GM12878 (cell line): ENCODE measurements at regions not wholly inside any gene's neighbourhood (a gene's known extent, or its start where the extent isn't known, plus 50 kb on each side); places are given as distances from the start of the nearest gene placed in this dataset.

ENCODE experiments used
- ATAC-seq: fragments of 200-7000 bp; cut with Tn5 transposase; 3 replicates; pipeline ENCODE4 v1.9.1; 2020; ENCODE audit warnings: mild to moderate bottlenecking, moderate library complexity
- BruUV-seq: library from RNA; stranded (reverse); fragments of 400-500 nt; replicated peaks from 2 replicates; lab custom pipeline; 2021; lab: Mats Ljungman, UMichigan
- CTCF ChIA-PET: fragments of 300-600 bp; sonication (Branson Sonifier 250); formaldehyde crosslinking; extraction: SDS; loops from one replicate; lab custom pipeline; 2021; ENCODE audit warnings: inconsistent platforms; lab: Yijun Ruan, JAX
- POLR2A ChIA-PET: fragments of 350-600 bp; formaldehyde crosslinking; extraction: SDS; loops from one replicate; lab custom pipeline; 2021; ENCODE audit warnings: inconsistent platforms; lab: Charles Lee
- RAD21 ChIA-PET: fragments of 300-600 bp; sonication (Branson Sonifier 250); formaldehyde crosslinking; loops from one replicate; lab custom pipeline; 2023; ENCODE audit warnings: antibody characterized with exemption; ENCODE audit not compliant: unreplicated experiment; lab: Charles Lee
- SMC1A ChIA-PET: fragments of 300-600 bp; sonication (Branson Sonifier 250); formaldehyde crosslinking; loops from one replicate; lab custom pipeline; 2023; ENCODE audit not compliant: unreplicated experiment, uncharacterized antibody; lab: Charles Lee
- DNase-seq: peaks from one replicate; pipeline ENCODE4 v3.0.0-alpha.2; 2011; ENCODE audit warnings: low read depth, low spot score
- FAIRE-seq: peaks from 3 replicates; lab custom pipeline; 2011; peaks lifted over from hg19 to GRCh38; lab: Jason Lieb, UNC
- H2AFZ ChIP-seq: 2 replicates; pipeline ENCODE4 v1.6.0; 2011; ENCODE audit warnings: low read depth, low read length, control low read depth; ENCODE audit not compliant: control insufficient read depth
- H3K27ac ChIP-seq: 2 replicates; pipeline ENCODE4 v1.5.1; 2011; ENCODE audit warnings: control low read depth; ENCODE audit not compliant: control insufficient read depth, insufficient read depth
- H3K27me3 ChIP-seq, 2 experiments: replicated peaks in 1 of 2; 2 replicates each; pipeline versions ENCODE4 v1.6.0 to v1.6.1; 2011; ENCODE audit warnings: low read length in 1 of 2; ENCODE audit not compliant: control insufficient read depth in 2 of 2, insufficient read depth in 2 of 2
- H3K36me3 ChIP-seq, 2 experiments: 2 replicates each; pipeline ENCODE4 v1.5.1; 2011; ENCODE audit warnings: low read length in 1 of 2; ENCODE audit not compliant: control insufficient read depth in 2 of 2, insufficient read depth in 2 of 2
- H3K4me1 ChIP-seq: 2 replicates; pipeline ENCODE4 v1.6.1; 2011; ENCODE audit warnings: mild to moderate bottlenecking, low read length, moderate library complexity, mixed read lengths; ENCODE audit not compliant: control insufficient read depth, insufficient read depth
- H3K4me2 ChIP-seq: 2 replicates; pipeline ENCODE4 v1.6.0; 2011; ENCODE audit warnings: control low read depth; ENCODE audit not compliant: control insufficient read depth, insufficient read depth
- H3K4me3 ChIP-seq: fragments of 200-600 bp; sonication (generic); 2 replicates; pipeline ENCODE4 v1.5.1; 2016
- H3K79me2 ChIP-seq: 2 replicates; pipeline ENCODE4 v1.6.0; 2011; ENCODE audit warnings: low read length; ENCODE audit not compliant: control insufficient read depth, insufficient read depth
- H3K9ac ChIP-seq: 2 replicates; pipeline ENCODE4 v1.8.0; 2011; ENCODE audit warnings: low read length, control low read depth, mixed read lengths; ENCODE audit not compliant: control insufficient read depth, insufficient read depth
- H3K9me3 ChIP-seq: replicated peaks from 3 replicates; pipeline ENCODE4 v1.5.1; 2011; ENCODE audit warnings: mild to moderate bottlenecking, low read length; ENCODE audit not compliant: control insufficient read depth, insufficient read depth
- H4K20me1 ChIP-seq: 2 replicates; pipeline ENCODE4 v1.6.0; 2011; ENCODE audit not compliant: control insufficient read depth, insufficient read depth
- ASH2L ChIP-seq: fragments of 300-600, 200-600 bp; sonication (generic); IDR thresholded peaks from 2 replicates; pipeline ENCODE4 v1.6.1; 2017; ENCODE audit warnings: low read depth, mild to moderate bottlenecking, borderline replicate concordance
- CBX3 ChIP-seq: fragments of 200-600 bp; sonication (generic); IDR thresholded peaks from 2 replicates; pipeline ENCODE4 v1.6.1; 2016; ENCODE audit warnings: low read depth, borderline replicate concordance
- CBX5 ChIP-seq: sonication (generic); IDR thresholded peaks from 2 replicates; pipeline ENCODE4 v1.6.1; 2016; ENCODE audit warnings: low read depth, moderate library complexity, mild to moderate bottlenecking, inconsistent platforms
- CEBPB ChIP-seq, 2 experiments: fragments of 150-350 bp in 1 of 2; IDR thresholded peaks; 2 replicates each; pipeline ENCODE4 v1.6.1; 2012 to 2014; ENCODE audit warnings: low read depth in 2 of 2, low read length in 2 of 2, borderline replicate concordance in 1 of 2, inconsistent platforms in 1 of 2
- CREB1 ChIP-seq: IDR thresholded peaks from 2 replicates; pipeline ENCODE4 v1.6.1; 2012; ENCODE audit warnings: low read depth, mild to moderate bottlenecking, inconsistent platforms
- ESRRA ChIP-seq: IDR thresholded peaks from 2 replicates; pipeline ENCODE4 v1.6.1; 2012; ENCODE audit warnings: mild to moderate bottlenecking, low read length, improper control_type of control experiment
- FOXM1 ChIP-seq: IDR thresholded peaks from 2 replicates; pipeline ENCODE4 v1.6.1; 2012; ENCODE audit warnings: low read depth, mild to moderate bottlenecking, inconsistent platforms, low read length, moderate library complexity
- GABPA ChIP-seq: IDR thresholded peaks from 2 replicates; pipeline ENCODE4 v1.6.1; 2014; ENCODE audit warnings: antibody characterized with exemption, low read depth, mild to moderate bottlenecking, inconsistent platforms
- IKZF2 ChIP-seq, 2 experiments: fragments of 450-650 bp; IDR thresholded peaks; 2 replicates each; pipeline ENCODE4 v1.6.1; 2017; ENCODE audit warnings: mild to moderate bottlenecking in 2 of 2, moderate library complexity in 2 of 2
- NFIC ChIP-seq: IDR thresholded peaks from 2 replicates; pipeline ENCODE4 v1.6.1; 2012; ENCODE audit warnings: low read depth, mild to moderate bottlenecking, inconsistent platforms, low read length, moderate library complexity
- PAX8 ChIP-seq: fragments of 450-650 bp; IDR thresholded peaks from 2 replicates; pipeline ENCODE4 v1.6.1; 2017; ENCODE audit warnings: mild to moderate bottlenecking, moderate library complexity
- RCOR1 ChIP-seq: conservative IDR thresholded peaks from 2 replicates; pipeline ENCODE4 v1.6.1; 2012; ENCODE audit warnings: low read depth, low read length, improper control_type of control experiment
- RFX5 ChIP-seq: IDR thresholded peaks from 2 replicates; pipeline ENCODE4 v1.6.1; 2011; ENCODE audit warnings: low read depth, low read length, improper control_type of control experiment
- SRF ChIP-seq, 2 experiments: IDR thresholded peaks; 2 replicates each; pipeline ENCODE4 v1.6.1; 2011; ENCODE audit warnings: low read depth in 2 of 2, low read length in 2 of 2, mild to moderate bottlenecking in 1 of 2, moderate library complexity in 1 of 2
- WGBS: methylation state at CpG from one replicate; pipeline ENCODE4 v1.1.6; 2016; ENCODE audit warnings: low lambda C conversion rate; ENCODE audit not compliant: insufficient replicate concordance, insufficient coverage; ENCODE audit errors: missing lambda C conversion rate; 5-methylcytosine and 5-hydroxymethylcytosine counted together
- in situ Hi-C: fragments of 300-500 bp; cut with MboI; formaldehyde crosslinking; loops from 9 replicates; pipeline ENCODE4 v1.14.3; 2018; ENCODE audit warnings: mixed read lengths
- intact Hi-C: fragments of 100-400 bp; cut with micrococcal nuclease; formaldehyde crosslinking; loops from one replicate; pipeline ENCODE4 v1.14.2; 2022; ENCODE audit not compliant: unreplicated experiment
- TF ChIP-seq, protein P1 (sequence below): fragments of 450-650 bp; IDR thresholded peaks from 2 replicates; pipeline ENCODE4 v1.6.1; 2017; ENCODE audit warnings: low read depth, mild to moderate bottlenecking, moderate library complexity
- TF ChIP-seq, protein P2 (sequence below): fragments of 450-650 bp; IDR thresholded peaks from 2 replicates; pipeline ENCODE4 v1.6.1; 2017; ENCODE audit warnings: borderline replicate concordance
- TF ChIP-seq, protein P3 (sequence below): fragments of 450-650 bp; IDR thresholded peaks from 2 replicates; pipeline ENCODE4 v1.6.1; 2014; ENCODE audit warnings: mild to moderate bottlenecking
- TF ChIP-seq, protein P4 (sequence below): IDR thresholded peaks from 2 replicates; pipeline ENCODE4 v1.6.1; 2011; ENCODE audit warnings: borderline replicate concordance, low read depth, mild to moderate bottlenecking, moderate library complexity, mixed read lengths, low read length; ENCODE audit not compliant: insufficient read depth; ENCODE audit errors: extremely low read length

GRCh38 chr11:15551901-15552851 is 437.5 kb downstream of the INSC start (continued):
- TF ChIP-seq IKZF2 (IDR thresholded peaks at IDR 0.05) (no peak), SRF (IDR thresholded peaks at IDR 0.05; ENCODE audit: low read depth in 2 of 2, low read length in 2 of 2) (no peak)
- TF ChIP-seq, protein P1, sequence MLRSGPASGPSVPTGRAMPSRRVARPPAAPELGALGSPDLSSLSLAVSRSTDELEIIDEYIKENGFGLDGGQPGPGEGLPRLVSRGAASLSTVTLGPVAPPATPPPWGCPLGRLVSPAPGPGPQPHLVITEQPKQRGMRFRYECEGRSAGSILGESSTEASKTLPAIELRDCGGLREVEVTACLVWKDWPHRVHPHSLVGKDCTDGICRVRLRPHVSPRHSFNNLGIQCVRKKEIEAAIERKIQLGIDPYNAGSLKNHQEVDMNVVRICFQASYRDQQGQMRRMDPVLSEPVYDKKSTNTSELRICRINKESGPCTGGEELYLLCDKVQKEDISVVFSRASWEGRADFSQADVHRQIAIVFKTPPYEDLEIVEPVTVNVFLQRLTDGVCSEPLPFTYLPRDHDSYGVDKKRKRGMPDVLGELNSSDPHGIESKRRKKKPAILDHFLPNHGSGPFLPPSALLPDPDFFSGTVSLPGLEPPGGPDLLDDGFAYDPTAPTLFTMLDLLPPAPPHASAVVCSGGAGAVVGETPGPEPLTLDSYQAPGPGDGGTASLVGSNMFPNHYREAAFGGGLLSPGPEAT: no peak

DNA sequence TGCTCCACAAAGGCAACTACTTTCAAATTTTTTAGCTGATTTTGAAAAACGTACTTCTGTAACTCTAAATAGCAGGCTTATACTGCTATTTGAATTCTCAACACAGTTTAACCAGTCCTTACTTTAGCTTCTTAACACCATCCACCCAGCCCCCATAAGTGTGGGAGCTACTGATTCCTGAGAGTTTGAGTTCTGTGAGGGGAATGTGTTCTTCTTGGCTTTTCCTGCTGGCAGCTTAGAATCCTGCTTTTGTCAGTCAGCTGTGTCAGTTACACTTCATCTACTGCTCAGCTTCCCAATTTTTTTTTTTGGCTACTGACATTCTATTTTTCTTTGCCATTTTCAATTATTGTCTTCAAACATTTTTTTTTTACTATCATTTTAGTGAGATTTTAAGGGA is 440.4 kb downstream of the INSC start:
- RAD21 ChIA-PET: no interaction called here
- Histone ChIP-seq H3K36me3 (no peaks in the 10 kb centered on the region), H2AFZ (no peak overlapping the region), H3K4me3 (no peak overlapping the region), H3K27ac (no peak overlapping the region), H3K27me3 (no peaks in the 10 kb centered on the region), H3K4me2 (no peak overlapping the region), H4K20me1 (no peaks in the 10 kb centered on the region), H3K79me2 (no peaks in the 10 kb centered on the region), H3K4me1 (no peaks in the 10 kb centered on the region), H3K9me3 (no peaks in the 10 kb centered on the region), H3K9ac (no peak overlapping the region)
- SMC1A ChIA-PET: interaction anchor here (0.6 kb wide), 1 partner anchor 112 kb away, joined by 3 read pairs; no protein-coding TSS in a partner anchor
- FAIRE-seq (no peak), DNase-seq (no peak), ATAC-seq (no peak)
- POLR2A ChIA-PET: no interaction called here
- in situ Hi-C loops (no loop called here), intact Hi-C loops (no loop called here)
- CTCF ChIA-PET: interaction anchor here (0.6 kb wide), 1 partner anchor 295 kb away, joined by 3 read pairs; no protein-coding TSS in a partner anchor
- BruUV-seq: no TSS peak
- 0% methylated on average over 1 of the region's 1 CpG for WGBS
- TF ChIP-seq RCOR1 (no peak), CEBPB (IDR thresholded peaks at IDR 0.05; ENCODE audit: borderline replicate concordance in 1 of 2, low read depth in 2 of 2, low read length in 2 of 2) (no peak), ESRRA (no peak), CBX3 (no peak), FOXM1 (no peak), GABPA (no peak), CREB1 (no peak), NFIC (no peak), ASH2L (no peak), PAX8 (no peak), CBX5 (no peak), SRF (IDR thresholded peaks at IDR 0.05; ENCODE audit: low read depth in 2 of 2, low read length in 2 of 2) (no peak), RFX5 (no peak)
- TF ChIP-seq, protein P2, sequence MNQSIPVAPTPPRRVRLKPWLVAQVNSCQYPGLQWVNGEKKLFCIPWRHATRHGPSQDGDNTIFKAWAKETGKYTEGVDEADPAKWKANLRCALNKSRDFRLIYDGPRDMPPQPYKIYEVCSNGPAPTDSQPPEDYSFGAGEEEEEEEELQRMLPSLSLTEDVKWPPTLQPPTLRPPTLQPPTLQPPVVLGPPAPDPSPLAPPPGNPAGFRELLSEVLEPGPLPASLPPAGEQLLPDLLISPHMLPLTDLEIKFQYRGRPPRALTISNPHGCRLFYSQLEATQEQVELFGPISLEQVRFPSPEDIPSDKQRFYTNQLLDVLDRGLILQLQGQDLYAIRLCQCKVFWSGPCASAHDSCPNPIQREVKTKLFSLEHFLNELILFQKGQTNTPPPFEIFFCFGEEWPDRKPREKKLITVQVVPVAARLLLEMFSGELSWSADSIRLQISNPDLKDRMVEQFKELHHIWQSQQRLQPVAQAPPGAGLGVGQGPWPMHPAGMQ: no peak
- TF ChIP-seq, protein P3, sequence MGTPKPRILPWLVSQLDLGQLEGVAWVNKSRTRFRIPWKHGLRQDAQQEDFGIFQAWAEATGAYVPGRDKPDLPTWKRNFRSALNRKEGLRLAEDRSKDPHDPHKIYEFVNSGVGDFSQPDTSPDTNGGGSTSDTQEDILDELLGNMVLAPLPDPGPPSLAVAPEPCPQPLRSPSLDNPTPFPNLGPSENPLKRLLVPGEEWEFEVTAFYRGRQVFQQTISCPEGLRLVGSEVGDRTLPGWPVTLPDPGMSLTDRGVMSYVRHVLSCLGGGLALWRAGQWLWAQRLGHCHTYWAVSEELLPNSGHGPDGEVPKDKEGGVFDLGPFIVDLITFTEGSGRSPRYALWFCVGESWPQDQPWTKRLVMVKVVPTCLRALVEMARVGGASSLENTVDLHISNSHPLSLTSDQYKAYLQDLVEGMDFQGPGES: no peak
- TF ChIP-seq, protein P4, sequence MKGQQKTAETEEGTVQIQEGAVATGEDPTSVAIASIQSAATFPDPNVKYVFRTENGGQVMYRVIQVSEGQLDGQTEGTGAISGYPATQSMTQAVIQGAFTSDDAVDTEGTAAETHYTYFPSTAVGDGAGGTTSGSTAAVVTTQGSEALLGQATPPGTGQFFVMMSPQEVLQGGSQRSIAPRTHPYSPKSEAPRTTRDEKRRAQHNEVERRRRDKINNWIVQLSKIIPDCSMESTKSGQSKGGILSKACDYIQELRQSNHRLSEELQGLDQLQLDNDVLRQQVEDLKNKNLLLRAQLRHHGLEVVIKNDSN: no peak
